ENCODE measurements at regions not wholly inside any gene's neighbourhood (a gene's known extent, or its start where the extent isn't known, plus 50 kb on each side); places are given as distances from the start of the nearest gene placed in this dataset.

GRCh38 chr17:54680410-54680809, 220.2 kb upstream of the TOM1L1 start:
- H3K79me2 ChIP-seq (ENCODE audit: insufficient read depth, low read length), result no peaks in the 10 kb centered on the region
- FAIRE-seq, result no peak
- in situ Hi-C loops (cut with HindIII; ENCODE audit: extremely low pct_ligation_motif_present, low pct_unique_long_range_greater_than_20kb), result no loop called here

More at GRCh38 chr17:54680410-54680809, 220.2 kb upstream of the TOM1L1 start:
- Histone ChIP-seq H3K9me3 (ENCODE audit: low read length) (no peaks in the 10 kb centered on the region), H3K4me1 (ENCODE audit: insufficient read depth, low read length) (no peaks in the 10 kb centered on the region), H3K27me3 (ENCODE audit: control insufficient read depth in 1 of 2, insufficient read depth in 2 of 2, low read length in 2 of 2) (no peaks in the 10 kb centered on the region; a peak in 1 of 5 replicates), H3K4me3 (replicated peaks in 1 of 3; ENCODE audit: insufficient read depth in 1 of 3, low read depth in 2 of 3, low read length in 3 of 3) (no peak overlapping the region), H3K9ac (ENCODE audit: insufficient read depth, low read depth, low read length) (no peak overlapping the region), H3K4me2 (ENCODE audit: low read depth, low read length) (no peak overlapping the region), H2AFZ (ENCODE audit: low read length) (no peak overlapping the region), H3K27ac (ENCODE audit: extremely low read length, insufficient read depth, low read length) (no peak overlapping the region), H4K20me1 (ENCODE audit: insufficient read depth, low read length) (no peaks in the 10 kb centered on the region), H3K36me3 (replicated peaks in 1 of 2; ENCODE audit: control insufficient read depth in 1 of 2, insufficient read depth in 2 of 2, low read length in 2 of 2) (no peaks in the 10 kb centered on the region)
- intact Hi-C loops (cut with micrococcal nuclease; ENCODE audit: unreplicated experiment), result no loop called here
- ChIA-PET CTCF (ENCODE audit: low intra/inter-chr PET ratio, low total read pairs) (no interaction called here), POLR2A (no interaction called here)
- 9% methylated on average over 9 of the region's 9 CpGs for WGBS (ENCODE audit: low lambda C conversion rate)
- ATAC-seq (no peak), DNase-seq (ENCODE audit: low spot score) (no peak)
- TF ChIP-seq CBFB (CRISPR knock-in tag; IDR thresholded peaks at IDR 0.05) (no peak), ZBTB3 (CRISPR knock-in tag; IDR thresholded peaks at IDR 0.05; ENCODE audit: borderline replicate concordance, low read depth) (no peak), HOMEZ (CRISPR knock-in tag; IDR thresholded peaks at IDR 0.05; ENCODE audit: low read depth) (no peak), TFDP2 (CRISPR knock-in tag; IDR thresholded peaks at IDR 0.05) (no peak), ZNF782 (CRISPR knock-in tag; IDR thresholded peaks at IDR 0.05; ENCODE audit: borderline replicate concordance) (no peak), AGO1 (IDR thresholded peaks at IDR 0.05; ENCODE audit: low read depth, low read length, poor library complexity, severe bottlenecking) (no peak), ZNF550 (CRISPR knock-in tag; IDR thresholded peaks at IDR 0.05; ENCODE audit: borderline replicate concordance) (no peak), TEAD3 (CRISPR knock-in tag; optimal IDR thresholded peaks at IDR 0.05; ENCODE audit: borderline replicate concordance) (no peak), NONO (IDR thresholded peaks at IDR 0.05) (no peak), NONO (CRISPR knock-in tag; conservative IDR thresholded peaks at IDR 0.05) (no peak), ZNF496 (CRISPR knock-in tag; IDR thresholded peaks at IDR 0.05; ENCODE audit: insufficient replicate concordance) (no peak), ZNF768 (CRISPR knock-in tag; IDR thresholded peaks at IDR 0.05) (no peak), ZSCAN12 (CRISPR knock-in tag; IDR thresholded peaks at IDR 0.05) (no peak), HNF1B (CRISPR knock-in tag; IDR thresholded peaks at IDR 0.05) (no peak), RXRA (CRISPR knock-in tag; IDR thresholded peaks at IDR 0.05) (no peak)
- TF ChIP-seq, protein P1, sequence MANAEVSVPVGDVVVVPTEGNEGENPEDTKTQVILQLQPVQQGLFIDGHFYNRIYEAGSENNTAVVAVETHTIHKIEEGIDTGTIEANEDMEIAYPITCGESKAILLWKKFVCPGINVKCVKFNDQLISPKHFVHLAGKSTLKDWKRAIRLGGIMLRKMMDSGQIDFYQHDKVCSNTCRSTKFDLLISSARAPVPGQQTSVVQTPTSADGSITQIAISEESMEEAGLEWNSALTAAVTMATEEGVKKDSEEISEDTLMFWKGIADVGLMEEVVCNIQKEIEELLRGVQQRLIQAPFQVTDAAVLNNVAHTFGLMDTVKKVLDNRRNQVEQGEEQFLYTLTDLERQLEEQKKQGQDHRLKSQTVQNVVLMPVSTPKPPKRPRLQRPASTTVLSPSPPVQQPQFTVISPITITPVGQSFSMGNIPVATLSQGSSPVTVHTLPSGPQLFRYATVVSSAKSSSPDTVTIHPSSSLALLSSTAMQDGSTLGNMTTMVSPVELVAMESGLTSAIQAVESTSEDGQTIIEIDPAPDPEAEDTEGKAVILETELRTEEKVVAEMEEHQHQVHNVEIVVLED (CRISPR knock-in tag; IDR thresholded peaks at IDR 0.05; ENCODE audit: borderline replicate concordance), result no peak
- TF ChIP-seq, protein P2, sequence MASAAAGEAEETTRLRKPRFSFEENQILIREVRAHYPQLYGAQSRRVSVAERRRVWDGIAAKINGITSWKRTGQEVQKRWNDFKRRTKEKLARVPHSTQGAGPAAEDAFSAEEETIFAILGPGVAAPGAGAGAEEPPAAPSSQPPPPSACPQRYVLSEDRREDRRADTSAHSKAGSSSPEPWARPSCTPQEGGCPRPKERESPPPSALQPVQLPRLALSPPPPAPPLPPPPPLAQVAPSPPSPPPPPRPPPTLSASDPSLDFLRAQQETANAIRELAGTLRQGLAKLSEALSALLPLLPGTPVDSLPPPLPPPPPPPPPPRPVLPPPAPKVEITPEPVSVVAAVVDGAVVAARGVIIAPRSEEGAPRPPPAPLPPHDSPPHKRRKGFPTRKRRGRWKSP (CRISPR knock-in tag; IDR thresholded peaks at IDR 0.05), result no peak
- BruUV-seq (replicated peaks), result no TSS peak
